Lower leg skin (tissue), 3 donors: ENCODE measurements at regions not wholly inside any gene's neighbourhood (a gene's known extent, or its start where the extent isn't known, plus 50 kb on each side); places are given as distances from the start of the nearest gene placed in this dataset.

Experiments used
- CTCF ChIP-seq, 3 donors: fragments of 450-650 bp; IDR thresholded peaks; one replicate each; pipeline ENCODE4 v1.5.1; 2016; ENCODE audit warnings: antibody characterized with exemption in 3 of 3, mild to moderate bottlenecking in 3 of 3, moderate library complexity in 2 of 3
- POLR2A ChIP-seq, 2 donors: fragments of 450-650 bp; IDR thresholded peaks; one replicate each; pipeline ENCODE4 v1.6.1; 2016 to 2017; ENCODE audit warnings: antibody characterized with exemption in 2 of 2, mild to moderate bottlenecking in 1 of 2, moderate library complexity in 1 of 2

GRCh38 chr13:36528105-36528504 is 95.8 kb downstream of the CCNA1 start:
- no peak for TF ChIP-seq CTCF (IDR thresholded peaks at IDR 0.05)
- TF ChIP-seq POLR2A (IDR thresholded peaks at IDR 0.05): no peak
